B cell (primary cell): ENCODE measurements at regions not wholly inside any gene's neighbourhood (a gene's known extent, or its start where the extent isn't known, plus 50 kb on each side); places are given as distances from the start of the nearest gene placed in this dataset.
A peak's percentile ranks its signal among the peaks of the same experiment; 100 is the strongest.

Experiments used
- ATAC-seq: fragments of 200-7000 bp; cut with Tn5 transposase; one replicate; pipeline ENCODE4 v1.10.0; 2021; ENCODE audit warnings: low read depth, mild to moderate bottlenecking, moderate number of reproducible peaks, moderate library complexity
- CTCF ChIA-PET: fragments of 350-600 bp; sonication (Branson Sonifier 250); formaldehyde crosslinking; loops from one replicate; lab custom pipeline; 2021; ENCODE audit warnings: antibody characterized with exemption, inconsistent platforms; lab: Charles Lee
- POLR2A ChIA-PET: fragments of 350-600 bp; sonication (Branson Sonifier 250); formaldehyde crosslinking; loops from one replicate; lab custom pipeline; 2021; ENCODE audit warnings: antibody characterized with exemption; lab: Charles Lee
- DNase-seq: peaks from one replicate; pipeline ENCODE4 v3.0.0; 2013
- H2AFZ ChIP-seq: 2 replicates; pipeline ENCODE4 v1.6.1; 2012; ENCODE audit warnings: mild to moderate bottlenecking, low read depth, low read length; ENCODE audit not compliant: insufficient read depth, poor library complexity, severe bottlenecking
- H3K27ac ChIP-seq, 2 donors: 1 replicate in 1 of 2; 2 replicates in 1 of 2; pipeline ENCODE4 v1.5.1; 2012 to 2013; ENCODE audit warnings: low read length in 2 of 2, mild to moderate bottlenecking in 2 of 2, moderate library complexity in 1 of 2
- H3K27me3 ChIP-seq, 4 experiments: fragments of 200-600 bp in 1 of 4; sonication (generic) in 1 of 4; replicated peaks in 1 of 4; 1 replicate in 2 of 4; 2 replicates in 2 of 4; pipeline versions ENCODE4 v1.6.1 to v1.7.0; 2013 to 2016; ENCODE audit warnings: low read length in 3 of 4, mild to moderate bottlenecking in 2 of 4, mixed read lengths in 1 of 4, moderate library complexity in 1 of 4; ENCODE audit not compliant: insufficient read depth in 4 of 4, control insufficient read depth in 3 of 4; ENCODE audit errors: control extremely low read depth in 1 of 4
- H3K36me3 ChIP-seq, 2 experiments: replicated peaks in 1 of 2; 1 replicate in 1 of 2; 2 replicates in 1 of 2; pipeline versions ENCODE4 v1.6.1 to v1.7.1; 2013; ENCODE audit warnings: low read length in 1 of 2; ENCODE audit not compliant: insufficient read depth in 2 of 2, control insufficient read depth in 1 of 2; ENCODE audit errors: control extremely low read depth in 1 of 2, extremely low read depth in 1 of 2
- H3K4me1 ChIP-seq, 2 donors: fragments of 200-600 bp in 1 of 2; sonication (generic) in 1 of 2; 1 replicate in 1 of 2; 2 replicates in 1 of 2; pipeline versions ENCODE4 v1.5.1 to v1.6.1; 2013 to 2017; ENCODE audit warnings: low read length in 2 of 2; ENCODE audit not compliant: control insufficient read depth in 2 of 2, insufficient read depth in 2 of 2
- H3K4me2 ChIP-seq: replicated peaks from 2 replicates; pipeline ENCODE3; 2012; ENCODE audit warnings: mild to moderate bottlenecking, low read depth, low read length; ENCODE audit not compliant: poor library complexity, severe bottlenecking
- H3K4me3 ChIP-seq, 5 experiments: fragments of 200-600 bp in 1 of 5; sonication (generic) in 1 of 5; 1 replicate in 3 of 5; 2 replicates in 2 of 5; pipeline versions ENCODE4 v1.5.1 to v1.7.0; 2011 to 2016; ENCODE audit warnings: low read length in 4 of 5, mild to moderate bottlenecking in 4 of 5, low read depth in 2 of 5, control low read depth in 1 of 5, moderate library complexity in 1 of 5; ENCODE audit not compliant: insufficient read depth in 1 of 5; ENCODE audit errors: control extremely low read depth in 1 of 5, extremely low read depth in 1 of 5
- H3K79me2 ChIP-seq: fragments of 200-600 bp; sonication (generic); one replicate; pipeline ENCODE4 v1.6.0; 2016; ENCODE audit warnings: low read length; ENCODE audit not compliant: control insufficient read depth, insufficient read depth
- H3K9ac ChIP-seq: fragments of 200-600 bp; sonication (generic); 2 replicates; pipeline ENCODE4 v1.6.1; 2017; ENCODE audit warnings: mild to moderate bottlenecking, low read length, moderate library complexity
- H3K9me3 ChIP-seq, 3 donors: one replicate each; pipeline versions ENCODE4 v1.6.1 to v1.7.1; 2013; ENCODE audit warnings: low read length in 2 of 3; ENCODE audit not compliant: control insufficient read depth in 2 of 3, insufficient read depth in 1 of 3; ENCODE audit errors: control extremely low read depth in 1 of 3
- H4K20me1 ChIP-seq: 2 replicates; pipeline ENCODE4 v1.6.0; 2012; ENCODE audit warnings: mild to moderate bottlenecking, low read length; ENCODE audit not compliant: insufficient read depth, control insufficient read depth, poor library complexity, severe bottlenecking
- H3K27ac Mint-ChIP-seq: one replicate; pipeline ENCODE4 v1.8.0; 2021; ENCODE audit warnings: mixed read lengths
- H3K27me3 Mint-ChIP-seq: one replicate; pipeline ENCODE4 v1.8.0; 2021; ENCODE audit warnings: mixed read lengths
- H3K4me1 Mint-ChIP-seq: one replicate; pipeline ENCODE4 v1.8.0; 2021; ENCODE audit warnings: mixed read lengths
- H3K4me3 Mint-ChIP-seq: one replicate; pipeline ENCODE4 v1.8.0; 2021; ENCODE audit warnings: mixed read lengths
- H3K9me3 Mint-ChIP-seq: one replicate; pipeline ENCODE4 v1.8.0; 2022; ENCODE audit warnings: mixed read lengths; ENCODE audit not compliant: insufficient read depth
- EZH2 ChIP-seq: IDR thresholded peaks from 2 replicates; pipeline ENCODE4 v1.6.1; 2012; ENCODE audit warnings: borderline replicate concordance, low read depth, mild to moderate bottlenecking, moderate library complexity, low read length; ENCODE audit not compliant: insufficient read depth, poor library complexity, severe bottlenecking
- WGBS: methylation state at CpG from one replicate; pipeline ENCODE4 v1.1.5; 2013; ENCODE audit warnings: missing lambda C conversion rate; ENCODE audit not compliant: insufficient coverage; 5-methylcytosine and 5-hydroxymethylcytosine counted together
- intact Hi-C: fragments of 100-400 bp; cut with micrococcal nuclease; formaldehyde crosslinking; loops from one replicate; pipeline ENCODE4 v1.10.0; 2022
- TF ChIP-seq, protein P1 (sequence below): fragments of 200-600 bp; IDR thresholded peaks from one replicate; pipeline ENCODE4 v1.8.0; 2022; ENCODE audit warnings: antibody characterized with exemption, mild to moderate bottlenecking

DNA sequence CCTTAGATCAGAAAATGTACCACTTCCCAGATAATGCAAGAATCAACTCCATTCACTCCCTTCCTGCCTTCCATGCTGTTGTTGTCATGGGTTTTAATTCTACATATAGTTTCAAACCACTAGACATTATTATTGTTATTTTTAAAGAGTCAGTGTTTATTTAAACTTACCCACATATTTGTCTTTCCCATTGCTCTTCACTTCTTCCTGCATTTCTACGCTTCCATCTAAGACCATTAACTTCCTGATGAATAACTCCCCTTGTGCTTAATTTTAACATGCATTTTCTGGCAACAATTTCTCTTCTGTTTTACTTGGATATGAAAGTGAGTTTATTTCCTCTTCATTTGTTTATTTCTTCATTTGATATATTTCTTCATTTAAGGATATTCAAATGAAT is 127.1 kb upstream of the FHIT start:
- Histone ChIP-seq H2AFZ (no peak overlapping the region), H3K27me3 (peaks cover 0 to 3% (median 0%) of the 10 kb centered on the region in 4 experiments), H3K9me3 (no peaks in the 10 kb centered on the region), H3K4me1 (no peaks in the 10 kb centered on the region), H3K4me3 (no peak overlapping the region), H4K20me1 (no peaks in the 10 kb centered on the region), H3K36me3 (no peaks in the 10 kb centered on the region), H3K4me2 (no peak overlapping the region), H3K79me2 (no peaks in the 10 kb centered on the region), H3K9ac (no peak overlapping the region), H3K27ac (no peak overlapping the region)
- no peak overlapping the region for H3K4me3 Mint-ChIP-seq
- ATAC-seq (no peak), DNase-seq (no peak)
- no peaks in the 10 kb centered on the region for H3K9me3 Mint-ChIP-seq
- no peak overlapping the region for H3K27ac Mint-ChIP-seq
- CTCF ChIA-PET, result interaction anchor here (1.7 kb wide), 1 partner anchor 1803 kb away, joined by 7 read pairs; no protein-coding TSS in a partner anchor
- H3K4me1 Mint-ChIP-seq, result no peaks in the 10 kb centered on the region
- TF ChIP-seq EZH2, result no peak
- TF ChIP-seq, protein P1, sequence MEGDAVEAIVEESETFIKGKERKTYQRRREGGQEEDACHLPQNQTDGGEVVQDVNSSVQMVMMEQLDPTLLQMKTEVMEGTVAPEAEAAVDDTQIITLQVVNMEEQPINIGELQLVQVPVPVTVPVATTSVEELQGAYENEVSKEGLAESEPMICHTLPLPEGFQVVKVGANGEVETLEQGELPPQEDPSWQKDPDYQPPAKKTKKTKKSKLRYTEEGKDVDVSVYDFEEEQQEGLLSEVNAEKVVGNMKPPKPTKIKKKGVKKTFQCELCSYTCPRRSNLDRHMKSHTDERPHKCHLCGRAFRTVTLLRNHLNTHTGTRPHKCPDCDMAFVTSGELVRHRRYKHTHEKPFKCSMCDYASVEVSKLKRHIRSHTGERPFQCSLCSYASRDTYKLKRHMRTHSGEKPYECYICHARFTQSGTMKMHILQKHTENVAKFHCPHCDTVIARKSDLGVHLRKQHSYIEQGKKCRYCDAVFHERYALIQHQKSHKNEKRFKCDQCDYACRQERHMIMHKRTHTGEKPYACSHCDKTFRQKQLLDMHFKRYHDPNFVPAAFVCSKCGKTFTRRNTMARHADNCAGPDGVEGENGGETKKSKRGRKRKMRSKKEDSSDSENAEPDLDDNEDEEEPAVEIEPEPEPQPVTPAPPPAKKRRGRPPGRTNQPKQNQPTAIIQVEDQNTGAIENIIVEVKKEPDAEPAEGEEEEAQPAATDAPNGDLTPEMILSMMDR, result no peak
- H3K27me3 Mint-ChIP-seq, result peaks cover 9% of the 10 kb centered on the region
- POLR2A ChIA-PET, result no interaction called here
- intact Hi-C loops, result no loop called here
- WGBS, result no CpG with 5 or more reads among the region's 1 CpG

DNA sequence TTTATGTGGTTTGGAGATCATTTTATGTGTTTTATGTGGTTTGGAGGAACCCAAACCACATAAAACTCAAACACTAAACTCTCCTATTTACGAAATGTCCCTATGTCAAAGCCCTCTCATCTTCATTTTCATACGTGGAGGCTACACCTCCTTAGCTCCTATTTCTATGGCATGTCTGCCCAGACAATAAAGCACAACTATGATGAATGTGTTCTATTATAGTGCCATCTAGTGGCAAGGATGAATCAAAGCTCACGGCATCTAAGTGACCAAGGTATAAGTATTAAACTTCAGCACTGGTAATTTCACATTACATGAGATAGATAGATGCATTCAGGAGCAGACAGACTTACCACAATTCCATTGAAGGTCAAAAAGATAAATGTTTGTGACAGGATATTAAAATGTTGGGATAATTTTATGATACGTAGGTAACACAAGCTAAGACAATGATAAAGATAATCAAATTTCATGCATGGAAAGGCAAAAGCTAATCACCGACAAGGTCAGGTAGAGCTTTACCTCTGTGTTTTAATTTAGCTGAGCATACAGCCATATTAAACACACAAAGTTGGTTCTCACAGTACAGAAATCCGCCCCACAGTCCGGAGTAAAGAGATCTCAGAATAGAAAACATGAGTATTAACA is 130.6 kb upstream of the FHIT start:
- POLR2A ChIA-PET, result no interaction called here
- Histone ChIP-seq H3K27me3 (peaks cover 0 to 3% (median 0%) of the 10 kb centered on the region in 4 experiments), H4K20me1 (no peaks in the 10 kb centered on the region), H3K79me2 (no peaks in the 10 kb centered on the region), H3K4me3 (no peak overlapping the region), H3K36me3 (no peaks in the 10 kb centered on the region), H3K9me3 (no peaks in the 10 kb centered on the region), H3K4me2 (no peak overlapping the region), H3K4me1 (no peaks in the 10 kb centered on the region), H2AFZ (no peak overlapping the region), H3K9ac (no peak overlapping the region), H3K27ac (no peak overlapping the region)
- H3K4me1 Mint-ChIP-seq, result no peaks in the 10 kb centered on the region
- no peak overlapping the region for H3K27ac Mint-ChIP-seq
- no CpG with 5 or more reads among the region's 7 CpGs for WGBS
- intact Hi-C loops, result loop anchor here (1.0 kb wide), 1 partner anchor 1807 kb away; no protein-coding TSS in a partner anchor
- peak; percentile 44 for DNase-seq
- no peaks in the 10 kb centered on the region for H3K9me3 Mint-ChIP-seq
- peak; percentile 31 for ATAC-seq
- CTCF ChIA-PET, result interaction anchor here (0.6 to 2.5 kb wide), 13 partner anchors 8 to 1810 kb away, joined by 3 to 23 read pairs (median 5); no protein-coding TSS in a partner anchor
- no peak overlapping the region for H3K4me3 Mint-ChIP-seq
- peaks cover 9% of the 10 kb centered on the region for H3K27me3 Mint-ChIP-seq
- TF ChIP-seq, protein P1, result peak; percentile 86
- TF ChIP-seq EZH2, result no peak
